Astrocyte of the cerebellum (primary cell): ENCODE measurements at regions not wholly inside any gene's neighbourhood (a gene's known extent, or its start where the extent isn't known, plus 50 kb on each side); places are given as distances from the start of the nearest gene placed in this dataset.

ENCODE experiments used
- DNase-seq: peaks from one replicate; pipeline ENCODE4 v3.0.0-alpha.2; 2011; ENCODE audit warnings: low read depth
- H3K4me3 ChIP-seq: 2 replicates; pipeline ENCODE4 v1.5.1; 2011; ENCODE audit warnings: mild to moderate bottlenecking, low read depth, low read length, moderate library complexity
- CTCF ChIP-seq: IDR thresholded peaks from 2 replicates; pipeline ENCODE4 v1.5.1; 2012; ENCODE audit warnings: low read length, low read depth, moderate library complexity, mild to moderate bottlenecking; ENCODE audit errors: missing control alignments
- in situ Hi-C: cut with HindIII; loops from 2 replicates; pipeline ENCODE4 v1.10.0; 2017; ENCODE audit warnings: low sequenced_read_pairs

- no peak for TF ChIP-seq CTCF
- H3K4me3 ChIP-seq: no peak overlapping the region
- DNase-seq: no peak
- in situ Hi-C loops: no loop called here
These were observed 101.8 kb upstream of the VEGFC start for GRCh38 chr4:176894498-176894897.

- DNase-seq: no peak
- TF ChIP-seq CTCF: no peak
- H3K4me3 ChIP-seq: no peak overlapping the region
- in situ Hi-C loops: no loop called here
These were observed 103.5 kb upstream of the VEGFC start for GRCh38 chr4:176896211-176896610.

GRCh38 chr4:176897226-176897625 is 104.5 kb upstream of the VEGFC start:
- no peak for DNase-seq
- no peak overlapping the region for H3K4me3 ChIP-seq
- TF ChIP-seq CTCF: no peak
- in situ Hi-C loops: no loop called here

GRCh38 chr4:176898791-176899190 is 106.1 kb upstream of the VEGFC start:
- TF ChIP-seq CTCF: no peak
- no peak for DNase-seq

DNA sequence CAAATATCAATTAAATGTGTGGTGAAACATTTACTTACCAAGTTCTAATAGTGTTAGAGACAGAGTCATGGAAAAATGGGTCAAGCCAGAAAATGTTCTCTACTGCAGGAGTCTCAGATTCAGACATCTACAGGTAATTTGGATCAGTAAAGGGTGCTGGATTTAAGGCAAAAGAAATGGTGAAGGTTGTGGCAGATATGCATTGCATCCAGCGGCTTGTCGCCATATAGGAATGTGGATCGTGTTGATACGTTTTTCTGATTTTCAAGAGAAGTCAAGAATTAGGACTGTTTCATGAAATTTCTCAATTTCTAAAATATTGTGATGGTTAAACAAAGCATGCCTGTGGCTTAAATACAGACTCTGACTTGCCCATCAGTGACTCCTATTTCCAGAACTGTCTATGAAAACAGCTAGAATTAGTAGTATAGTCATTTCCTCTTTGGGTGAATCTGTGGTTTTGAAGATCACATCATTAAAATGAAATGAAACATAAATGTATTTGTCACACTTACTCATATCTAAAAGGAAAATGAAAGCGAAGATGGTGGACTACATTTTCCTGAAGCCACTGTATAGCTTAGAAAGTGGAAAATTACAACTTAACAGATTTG is 110.1 kb upstream of the VEGFC start:
- in situ Hi-C loops: no loop called here
- peak; percentile 60 for DNase-seq
- no peak for TF ChIP-seq CTCF
- no peak overlapping the region for H3K4me3 ChIP-seq

More at GRCh38 chr4:176898791-176899190, 106.1 kb upstream of the VEGFC start:
- H3K4me3 ChIP-seq: no peak overlapping the region
- in situ Hi-C loops: no loop called here

DNA sequence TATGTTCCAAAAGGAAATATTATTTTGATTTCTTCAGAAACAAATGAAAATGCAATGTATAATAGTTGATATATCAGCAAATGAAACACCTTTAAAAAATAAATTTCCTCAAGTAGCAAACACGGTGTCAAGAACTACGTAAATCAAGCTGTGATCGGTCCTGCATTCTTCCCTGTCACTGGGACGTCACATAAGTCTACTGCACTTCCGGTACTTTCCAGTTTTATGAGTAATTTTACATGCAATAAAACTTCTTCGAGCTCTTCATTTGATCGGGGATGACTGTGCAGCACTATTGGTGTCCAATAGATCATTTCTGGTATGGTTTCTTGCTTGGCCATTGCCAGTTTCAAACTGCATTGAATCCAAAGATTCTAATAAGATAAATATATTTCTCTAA is 114.0 kb upstream of the VEGFC start:
- TF ChIP-seq CTCF: no peak
- no peak overlapping the region for H3K4me3 ChIP-seq
- DNase-seq: no peak
- in situ Hi-C loops: no loop called here

DNA sequence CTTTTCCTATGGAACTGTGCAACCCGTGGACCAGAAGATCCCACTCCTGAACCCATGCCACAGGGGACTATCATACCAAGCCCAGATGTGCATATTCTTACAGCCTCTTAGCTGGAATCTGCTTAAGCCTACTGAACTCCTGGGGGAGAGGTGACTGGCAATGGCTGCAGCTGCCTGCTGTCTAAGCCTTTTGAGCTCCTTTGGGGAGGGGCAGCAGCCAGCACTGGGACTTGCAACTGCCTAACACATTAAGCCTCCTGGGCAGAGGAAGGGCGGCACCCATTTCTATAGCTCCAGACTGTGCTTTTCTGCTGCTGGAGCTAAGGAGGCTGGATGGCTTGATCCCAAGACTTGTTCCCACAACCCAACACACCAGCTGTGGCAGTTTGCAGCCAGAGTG is 117.9 kb upstream of the VEGFC start:
- in situ Hi-C loops: no loop called here
- no peak for DNase-seq
- TF ChIP-seq CTCF: no peak
- H3K4me3 ChIP-seq: no peak overlapping the region
